GM23338 (cell line): ENCODE measurements at regions not wholly inside any gene's neighbourhood (a gene's known extent, or its start where the extent isn't known, plus 50 kb on each side); places are given as distances from the start of the nearest gene placed in this dataset.
A peak's percentile ranks its signal among the peaks of the same experiment; 100 is the strongest.

ENCODE experiments used
- ATAC-seq: fragments of 200-7000 bp; cut with Tn5 transposase; 3 replicates; pipeline ENCODE4 v1.9.1; 2020
- DNase-seq: peaks from one replicate; pipeline ENCODE4 v3.0.0-alpha.2; 2015; ENCODE audit warnings: low spot score
- H2AFZ ChIP-seq: fragments of 200-600 bp; sonication (generic); 2 replicates; pipeline ENCODE4 v1.8.0; 2016; ENCODE audit warnings: antibody characterized with exemption, mild to moderate bottlenecking, moderate library complexity
- H3F3A ChIP-seq: fragments of 200-600 bp; sonication (generic); replicated peaks from 2 replicates; pipeline ENCODE4 v1.8.0; 2017; ENCODE audit warnings: antibody characterized with exemption, mixed run types, low read depth
- H3K27ac ChIP-seq: fragments of 200-600 bp; sonication (generic); 2 replicates; pipeline ENCODE4 v1.6.1; 2016; ENCODE audit warnings: low read depth
- H3K27me3 ChIP-seq: fragments of 200-600 bp; sonication (generic); 2 replicates; pipeline ENCODE4 v1.8.0; 2016; ENCODE audit warnings: mild to moderate bottlenecking, mixed run types, moderate library complexity; ENCODE audit not compliant: insufficient read depth
- H3K36me3 ChIP-seq: fragments of 200-600 bp; sonication (generic); 2 replicates; pipeline ENCODE4 v1.8.0; 2016; ENCODE audit warnings: mild to moderate bottlenecking; ENCODE audit not compliant: insufficient read depth
- H3K4me1 ChIP-seq: fragments of 200-600 bp; sonication (generic); 2 replicates; pipeline ENCODE4 v1.8.0; 2016; ENCODE audit warnings: mild to moderate bottlenecking, moderate library complexity; ENCODE audit not compliant: insufficient read depth
- H3K4me2 ChIP-seq: fragments of 200-600 bp; sonication (generic); 2 replicates; pipeline ENCODE4 v1.7.1; 2017; ENCODE audit warnings: mixed run types
- H3K4me3 ChIP-seq: fragments of 200-600 bp; sonication (generic); 2 replicates; pipeline ENCODE4 v1.6.1; 2016; ENCODE audit warnings: mixed run types
- H3K79me2 ChIP-seq: fragments of 200-600 bp; sonication (generic); replicated peaks from 2 replicates; pipeline ENCODE4 v1.8.0; 2017; ENCODE audit warnings: mild to moderate bottlenecking; ENCODE audit not compliant: insufficient read depth
- H3K9me2 ChIP-seq: fragments of 200-600 bp; sonication (generic); 2 replicates; pipeline ENCODE4 v1.8.0; 2017; ENCODE audit not compliant: insufficient read depth
- H4K20me1 ChIP-seq: fragments of 200-600 bp; sonication (generic); replicated peaks from 2 replicates; pipeline ENCODE4 v1.8.0; 2017; ENCODE audit warnings: mild to moderate bottlenecking; ENCODE audit not compliant: insufficient read depth
- H3K27ac Mint-ChIP-seq: 2 replicates; pipeline ENCODE4 v1.8.0; 2020; ENCODE audit warnings: inconsistent platforms, mild to moderate bottlenecking, moderate library complexity, mixed read lengths
- H3K27me3 Mint-ChIP-seq: 3 replicates; pipeline ENCODE4 v1.8.0; 2022; ENCODE audit warnings: low read depth, mild to moderate bottlenecking, moderate library complexity, mixed read lengths, inconsistent platforms; ENCODE audit not compliant: insufficient read depth, poor library complexity
- H3K36me3 Mint-ChIP-seq: 3 replicates; pipeline ENCODE4 v1.8.0; 2021; ENCODE audit warnings: low read depth, mild to moderate bottlenecking, inconsistent platforms, moderate library complexity, mixed read lengths
- H3K4me1 Mint-ChIP-seq: 3 replicates; pipeline ENCODE4 v1.8.0; 2020; ENCODE audit warnings: mild to moderate bottlenecking, inconsistent platforms, mixed read lengths
- H3K4me3 Mint-ChIP-seq: 3 replicates; pipeline ENCODE4 v1.8.0; 2021; ENCODE audit warnings: moderate library complexity, mild to moderate bottlenecking, inconsistent platforms, mixed read lengths
- H3K9me3 Mint-ChIP-seq: 3 replicates; pipeline ENCODE4 v1.8.0; 2020; ENCODE audit warnings: moderate library complexity, mild to moderate bottlenecking, inconsistent platforms, mixed read lengths
- CREB1 ChIP-seq: fragments of 250-450 bp; sonication (Bioruptor Pico); IDR thresholded peaks from 2 replicates; pipeline ENCODE4 v1.5.0; 2020; ENCODE audit warnings: low read depth, mild to moderate bottlenecking, moderate library complexity
- EZH2phosphoT487 ChIP-seq: fragments of 200-600 bp; sonication (generic); IDR thresholded peaks from one replicate; pipeline ENCODE4 v1.8.1; 2018; ENCODE audit warnings: antibody characterized with exemption; ENCODE audit not compliant: unreplicated experiment
- JUNB ChIP-seq: IDR thresholded peaks from one replicate; pipeline ENCODE4 v1.6.1; 2016; ENCODE audit warnings: antibody characterized with exemption; ENCODE audit not compliant: unreplicated experiment
- NANOG ChIP-seq: IDR thresholded peaks from 2 replicates; pipeline ENCODE4 v1.6.1; 2016; ENCODE audit warnings: antibody characterized with exemption, borderline replicate concordance
- POLR2AphosphoS5 ChIP-seq: IDR thresholded peaks from 2 replicates; pipeline ENCODE4 v1.6.1; 2016; ENCODE audit warnings: antibody characterized with exemption, low read depth
- STAT1 ChIP-seq: IDR thresholded peaks from one replicate; pipeline ENCODE4 v1.6.1; 2016; ENCODE audit warnings: antibody characterized with exemption; ENCODE audit not compliant: unreplicated experiment
- ZNF114 ChIP-seq: fragments of 250-450 bp; sonication (Bioruptor Pico); IDR thresholded peaks from 2 replicates; pipeline ENCODE4 v1.5.0; 2020; ENCODE audit warnings: mild to moderate bottlenecking, moderate library complexity
- ZNF331 ChIP-seq: fragments of 250-450 bp; sonication (Bioruptor Pico); IDR thresholded peaks from 2 replicates; pipeline ENCODE4 v1.5.0; 2020; ENCODE audit warnings: low read depth, mild to moderate bottlenecking, moderate library complexity
- TF ChIP-seq, protein P1 (sequence below): IDR thresholded peaks from 2 replicates; pipeline ENCODE4 v1.6.1; 2016; ENCODE audit warnings: antibody characterized with exemption
- TF ChIP-seq, protein P2 (sequence below): IDR thresholded peaks from one replicate; pipeline ENCODE4 v1.6.1; 2018; ENCODE audit warnings: antibody characterized with exemption; ENCODE audit not compliant: unreplicated experiment
- TF ChIP-seq, protein P3 (sequence below), 2 experiments: fragments of 200-600 bp in 1 of 2; sonication (generic) in 1 of 2; conservative IDR thresholded peaks; 2 replicates each; pipeline versions ENCODE4 v1.5.1 to v1.6.1; 2016 to 2017; ENCODE audit warnings: antibody characterized with exemption in 2 of 2, low read depth in 2 of 2, mild to moderate bottlenecking in 2 of 2, moderate library complexity in 1 of 2

DNA sequence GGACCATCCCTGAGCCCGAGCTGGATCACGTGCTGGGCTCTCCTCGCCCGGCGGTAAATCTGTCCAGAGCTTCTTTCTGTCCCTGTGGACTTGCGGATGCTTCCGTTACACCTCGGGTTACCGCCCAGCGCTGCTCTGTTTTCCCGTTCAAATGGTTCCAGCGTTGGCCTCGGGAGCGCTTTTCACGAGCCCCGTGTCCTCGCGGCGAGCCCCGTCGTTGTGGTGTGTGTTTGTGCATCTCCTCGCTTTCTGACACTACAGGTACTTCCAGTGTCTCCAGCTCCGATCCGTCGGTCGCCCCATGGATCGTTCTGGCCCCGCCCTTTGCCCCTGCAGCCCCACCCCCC, 77.4 kb downstream of the RTP5 start:
- no peak overlapping the region for H3K27ac ChIP-seq
- DNase-seq (no peak), ATAC-seq (no peak)
- Mint-ChIP-seq H3K36me3 (no peaks in the 10 kb centered on the region), H3K27me3 (peaks cover 26% of the 10 kb centered on the region), H3K4me3 (no peak overlapping the region), H3K4me1 (peaks cover 27% of the 10 kb centered on the region), H3K9me3 (no peaks in the 10 kb centered on the region; the same call in 2 of the 3 replicates), H3K27ac (no peak overlapping the region)
- no peaks in the 10 kb centered on the region for H3K9me2 ChIP-seq
- H3K79me2 ChIP-seq, result no peaks in the 10 kb centered on the region
- no peaks in the 10 kb centered on the region for H3K36me3 ChIP-seq
- H3K4me1 ChIP-seq, result peaks cover 12% of the 10 kb centered on the region; the same call in 1 of the 2 replicates
- H2AFZ ChIP-seq, result no peak overlapping the region
- H4K20me1 ChIP-seq, result no peaks in the 10 kb centered on the region; the same call in 1 of the 2 replicates
- peak overlapping the region; percentile 32; the same call in 1 of the 2 replicates for H3K4me3 ChIP-seq
- H3K27me3 ChIP-seq, result peaks cover 15% of the 10 kb centered on the region; the same call in 1 of the 2 replicates
- H3K4me2 ChIP-seq, result peak overlapping the region; percentile 38; the same call in 1 of the 2 replicates
- TF ChIP-seq, protein P1, sequence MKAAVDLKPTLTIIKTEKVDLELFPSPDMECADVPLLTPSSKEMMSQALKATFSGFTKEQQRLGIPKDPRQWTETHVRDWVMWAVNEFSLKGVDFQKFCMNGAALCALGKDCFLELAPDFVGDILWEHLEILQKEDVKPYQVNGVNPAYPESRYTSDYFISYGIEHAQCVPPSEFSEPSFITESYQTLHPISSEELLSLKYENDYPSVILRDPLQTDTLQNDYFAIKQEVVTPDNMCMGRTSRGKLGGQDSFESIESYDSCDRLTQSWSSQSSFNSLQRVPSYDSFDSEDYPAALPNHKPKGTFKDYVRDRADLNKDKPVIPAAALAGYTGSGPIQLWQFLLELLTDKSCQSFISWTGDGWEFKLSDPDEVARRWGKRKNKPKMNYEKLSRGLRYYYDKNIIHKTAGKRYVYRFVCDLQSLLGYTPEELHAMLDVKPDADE, result no peak
- TF ChIP-seq POLR2AphosphoS5, result no peak
- no peak for TF ChIP-seq NANOG
- TF ChIP-seq ZNF114 (CRISPR knock-in tag), result no peak
- TF ChIP-seq ZNF331 (CRISPR knock-in tag), result no peak
- H3F3A ChIP-seq, result peaks cover 3% of the 10 kb centered on the region; the same call in 1 of the 2 replicates

DNA sequence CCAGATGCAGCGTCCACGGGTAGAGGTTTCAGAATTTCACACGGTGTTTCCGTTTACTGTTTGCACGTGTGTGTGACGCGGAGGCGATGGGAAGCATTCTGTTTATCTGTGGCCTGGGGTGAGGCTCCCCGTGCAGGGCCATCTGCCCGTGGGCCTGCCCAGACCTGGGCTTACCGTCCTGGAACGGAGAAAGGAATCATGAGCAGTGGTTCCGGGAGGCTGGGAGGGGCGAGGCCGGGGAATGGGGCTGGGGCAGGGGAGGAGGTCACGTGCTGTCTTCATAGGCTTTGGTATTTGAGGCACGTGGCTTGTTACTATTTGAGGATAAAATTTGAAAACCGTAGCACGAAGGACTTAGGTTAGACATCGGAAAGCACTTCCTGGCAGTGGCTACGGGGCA, 77.9 kb downstream of the RTP5 start:
- H3K4me1 ChIP-seq, result peaks cover 12% of the 10 kb centered on the region; the same call in 1 of the 2 replicates
- Mint-ChIP-seq H3K36me3 (no peaks in the 10 kb centered on the region), H3K27ac (no peak overlapping the region), H3K4me1 (peaks cover 27% of the 10 kb centered on the region), H3K9me3 (no peaks in the 10 kb centered on the region; the same call in 2 of the 3 replicates), H3K27me3 (peaks cover 25% of the 10 kb centered on the region), H3K4me3 (no peak overlapping the region)
- no peak overlapping the region for H3K4me3 ChIP-seq
- peaks cover 15% of the 10 kb centered on the region; the same call in 1 of the 2 replicates for H3K27me3 ChIP-seq
- no peak overlapping the region; the same call in 1 of the 2 replicates for H3K4me2 ChIP-seq
- no peaks in the 10 kb centered on the region; the same call in 1 of the 2 replicates for H4K20me1 ChIP-seq
- no peak for ATAC-seq
- H3K27ac ChIP-seq, result no peak overlapping the region
- peaks cover 3% of the 10 kb centered on the region; the same call in 1 of the 2 replicates for H3F3A ChIP-seq
- H3K9me2 ChIP-seq, result no peaks in the 10 kb centered on the region
- no peaks in the 10 kb centered on the region for H3K36me3 ChIP-seq
- no peaks in the 10 kb centered on the region for H3K79me2 ChIP-seq
- DNase-seq, result no peak
- TF ChIP-seq NANOG (no peak), POLR2AphosphoS5 (no peak), ZNF114 (CRISPR knock-in tag) (no peak), ZNF331 (CRISPR knock-in tag) (no peak), EZH2phosphoT487 (no peak), JUNB (no peak), CREB1 (CRISPR knock-in tag) (no peak), STAT1 (no peak)
- TF ChIP-seq, protein P2, sequence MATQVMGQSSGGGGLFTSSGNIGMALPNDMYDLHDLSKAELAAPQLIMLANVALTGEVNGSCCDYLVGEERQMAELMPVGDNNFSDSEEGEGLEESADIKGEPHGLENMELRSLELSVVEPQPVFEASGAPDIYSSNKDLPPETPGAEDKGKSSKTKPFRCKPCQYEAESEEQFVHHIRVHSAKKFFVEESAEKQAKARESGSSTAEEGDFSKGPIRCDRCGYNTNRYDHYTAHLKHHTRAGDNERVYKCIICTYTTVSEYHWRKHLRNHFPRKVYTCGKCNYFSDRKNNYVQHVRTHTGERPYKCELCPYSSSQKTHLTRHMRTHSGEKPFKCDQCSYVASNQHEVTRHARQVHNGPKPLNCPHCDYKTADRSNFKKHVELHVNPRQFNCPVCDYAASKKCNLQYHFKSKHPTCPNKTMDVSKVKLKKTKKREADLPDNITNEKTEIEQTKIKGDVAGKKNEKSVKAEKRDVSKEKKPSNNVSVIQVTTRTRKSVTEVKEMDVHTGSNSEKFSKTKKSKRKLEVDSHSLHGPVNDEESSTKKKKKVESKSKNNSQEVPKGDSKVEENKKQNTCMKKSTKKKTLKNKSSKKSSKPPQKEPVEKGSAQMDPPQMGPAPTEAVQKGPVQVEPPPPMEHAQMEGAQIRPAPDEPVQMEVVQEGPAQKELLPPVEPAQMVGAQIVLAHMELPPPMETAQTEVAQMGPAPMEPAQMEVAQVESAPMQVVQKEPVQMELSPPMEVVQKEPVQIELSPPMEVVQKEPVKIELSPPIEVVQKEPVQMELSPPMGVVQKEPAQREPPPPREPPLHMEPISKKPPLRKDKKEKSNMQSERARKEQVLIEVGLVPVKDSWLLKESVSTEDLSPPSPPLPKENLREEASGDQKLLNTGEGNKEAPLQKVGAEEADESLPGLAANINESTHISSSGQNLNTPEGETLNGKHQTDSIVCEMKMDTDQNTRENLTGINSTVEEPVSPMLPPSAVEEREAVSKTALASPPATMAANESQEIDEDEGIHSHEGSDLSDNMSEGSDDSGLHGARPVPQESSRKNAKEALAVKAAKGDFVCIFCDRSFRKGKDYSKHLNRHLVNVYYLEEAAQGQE, result no peak
- TF ChIP-seq, protein P3, sequence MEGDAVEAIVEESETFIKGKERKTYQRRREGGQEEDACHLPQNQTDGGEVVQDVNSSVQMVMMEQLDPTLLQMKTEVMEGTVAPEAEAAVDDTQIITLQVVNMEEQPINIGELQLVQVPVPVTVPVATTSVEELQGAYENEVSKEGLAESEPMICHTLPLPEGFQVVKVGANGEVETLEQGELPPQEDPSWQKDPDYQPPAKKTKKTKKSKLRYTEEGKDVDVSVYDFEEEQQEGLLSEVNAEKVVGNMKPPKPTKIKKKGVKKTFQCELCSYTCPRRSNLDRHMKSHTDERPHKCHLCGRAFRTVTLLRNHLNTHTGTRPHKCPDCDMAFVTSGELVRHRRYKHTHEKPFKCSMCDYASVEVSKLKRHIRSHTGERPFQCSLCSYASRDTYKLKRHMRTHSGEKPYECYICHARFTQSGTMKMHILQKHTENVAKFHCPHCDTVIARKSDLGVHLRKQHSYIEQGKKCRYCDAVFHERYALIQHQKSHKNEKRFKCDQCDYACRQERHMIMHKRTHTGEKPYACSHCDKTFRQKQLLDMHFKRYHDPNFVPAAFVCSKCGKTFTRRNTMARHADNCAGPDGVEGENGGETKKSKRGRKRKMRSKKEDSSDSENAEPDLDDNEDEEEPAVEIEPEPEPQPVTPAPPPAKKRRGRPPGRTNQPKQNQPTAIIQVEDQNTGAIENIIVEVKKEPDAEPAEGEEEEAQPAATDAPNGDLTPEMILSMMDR (conservative IDR thresholded peaks at IDR 0.05; ENCODE audit: low read depth in 2 of 2), result no peak
- no peak overlapping the region for H2AFZ ChIP-seq
